HEK293 (cell line): ENCODE measurements at regions not wholly inside any gene's neighbourhood (a gene's known extent, or its start where the extent isn't known, plus 50 kb on each side); places are given as distances from the start of the nearest gene placed in this dataset.

ENCODE experiments used
- BCL11B ChIP-seq: fragments of 450-650 bp; formaldehyde crosslinking; IDR thresholded peaks from 2 replicates; pipeline ENCODE4 v1.5.1; 2016; ENCODE audit warnings: low read depth, missing biosample characterization, missing genetic modification characterization
- FEZF1 ChIP-seq: fragments of 450-650 bp; formaldehyde crosslinking; IDR thresholded peaks from 2 replicates; pipeline ENCODE4 v1.5.1; 2016; ENCODE audit warnings: missing biosample characterization, missing genetic modification characterization
- GLIS2 ChIP-seq: fragments of 450-650 bp; formaldehyde crosslinking; IDR thresholded peaks from 2 replicates; pipeline ENCODE4 v1.5.1; 2016; ENCODE audit warnings: missing biosample characterization, missing genetic modification characterization
- KLF7 ChIP-seq: fragments of 450-650 bp; formaldehyde crosslinking; IDR thresholded peaks from 2 replicates; pipeline ENCODE4 v1.5.1; 2016; ENCODE audit warnings: missing biosample characterization, missing genetic modification characterization, borderline replicate concordance
- KLF8 ChIP-seq: fragments of 450-650 bp; formaldehyde crosslinking; IDR thresholded peaks from 2 replicates; pipeline ENCODE4 v1.5.1; 2016; ENCODE audit warnings: missing biosample characterization, missing genetic modification characterization
- KLF9 ChIP-seq: fragments of 450-650 bp; formaldehyde crosslinking; IDR thresholded peaks from 2 replicates; pipeline ENCODE4 v1.5.1; 2016; ENCODE audit warnings: missing biosample characterization, missing genetic modification characterization, low read depth
- MYNN ChIP-seq: fragments of 450-650 bp; formaldehyde crosslinking; IDR thresholded peaks from 2 replicates; pipeline ENCODE4 v1.5.1; 2016; ENCODE audit warnings: missing biosample characterization, missing genetic modification characterization, borderline replicate concordance
- OSR2 ChIP-seq: fragments of 450-650 bp; formaldehyde crosslinking; IDR thresholded peaks from 2 replicates; pipeline ENCODE4 v1.5.1; 2016; ENCODE audit warnings: missing biosample characterization, missing genetic modification characterization
- SP7 ChIP-seq: fragments of 450-650 bp; formaldehyde crosslinking; IDR thresholded peaks from 2 replicates; pipeline ENCODE4 v1.5.1; 2016; ENCODE audit warnings: missing biosample characterization, missing genetic modification characterization
- TRIM28 ChIP-seq: IDR thresholded peaks from 2 replicates; pipeline ENCODE4 v1.6.1; 2011; ENCODE audit warnings: low read length, control low read depth, borderline replicate concordance
- ZBTB1 ChIP-seq: fragments of 450-650 bp; formaldehyde crosslinking; IDR thresholded peaks from 2 replicates; pipeline ENCODE4 v1.5.1; 2016; ENCODE audit warnings: missing biosample characterization, missing genetic modification characterization
- ZBTB17 ChIP-seq: fragments of 450-650 bp; formaldehyde crosslinking; IDR thresholded peaks from 2 replicates; pipeline ENCODE4 v1.5.1; 2016; ENCODE audit warnings: missing biosample characterization, missing genetic modification characterization
- ZBTB8A ChIP-seq: fragments of 450-650 bp; formaldehyde crosslinking; IDR thresholded peaks from 2 replicates; pipeline ENCODE4 v1.5.1; 2016; ENCODE audit warnings: missing biosample characterization, missing genetic modification characterization
- ZNF292 ChIP-seq: fragments of 450-650 bp; formaldehyde crosslinking; IDR thresholded peaks from 2 replicates; pipeline ENCODE4 v1.5.1; 2016; ENCODE audit warnings: low read depth, missing biosample characterization, missing genetic modification characterization, borderline replicate concordance
- ZNF311 ChIP-seq: fragments of 450-650 bp; formaldehyde crosslinking; IDR thresholded peaks from 2 replicates; pipeline ENCODE4 v1.5.1; 2017; ENCODE audit warnings: missing biosample characterization, missing genetic modification characterization, borderline replicate concordance
- ZNF394 ChIP-seq: fragments of 450-650 bp; formaldehyde crosslinking; IDR thresholded peaks from 2 replicates; pipeline ENCODE4 v1.5.1; 2016; ENCODE audit warnings: missing biosample characterization, missing genetic modification characterization, mild to moderate bottlenecking, moderate library complexity, borderline replicate concordance
- ZNF544 ChIP-seq: fragments of 450-650 bp; formaldehyde crosslinking; IDR thresholded peaks from 2 replicates; pipeline ENCODE4 v1.5.0; 2017; ENCODE audit warnings: missing biosample characterization, missing genetic modification characterization
- ZNF549 ChIP-seq: fragments of 450-650 bp; IDR thresholded peaks from 2 replicates; pipeline ENCODE4 v1.5.1; 2018; ENCODE audit warnings: missing biosample characterization, missing genetic modification characterization, mild to moderate bottlenecking, inconsistent platforms, moderate library complexity
- ZNF629 ChIP-seq: fragments of 450-650 bp; formaldehyde crosslinking; IDR thresholded peaks from 2 replicates; pipeline ENCODE4 v1.5.1; 2017; ENCODE audit warnings: missing biosample characterization, missing genetic modification characterization
- ZNF664 ChIP-seq: fragments of 450-650 bp; formaldehyde crosslinking; IDR thresholded peaks from 2 replicates; pipeline ENCODE4 v1.5.1; 2016; ENCODE audit warnings: missing biosample characterization, missing genetic modification characterization
- ZNF677 ChIP-seq: fragments of 450-650 bp; IDR thresholded peaks from 2 replicates; pipeline ENCODE4 v1.5.0; 2018; ENCODE audit warnings: missing biosample characterization, mild to moderate bottlenecking, missing genetic modification characterization, moderate library complexity
- ZNF76 ChIP-seq: fragments of 450-650 bp; formaldehyde crosslinking; IDR thresholded peaks from 2 replicates; pipeline ENCODE4; 2016; ENCODE audit warnings: low read depth, missing biosample characterization, missing genetic modification characterization, borderline replicate concordance
- ZNF791 ChIP-seq: fragments of 450-650 bp; formaldehyde crosslinking; IDR thresholded peaks from 2 replicates; pipeline ENCODE4 v1.5.1; 2016; ENCODE audit warnings: missing biosample characterization, missing genetic modification characterization
- ZNF843 ChIP-seq: fragments of 450-650 bp; formaldehyde crosslinking; IDR thresholded peaks from 2 replicates; pipeline ENCODE4 v1.5.1; 2016; ENCODE audit warnings: missing biosample characterization, missing genetic modification characterization
- TF ChIP-seq, protein P1 (sequence below): fragments of 450-650 bp; formaldehyde crosslinking; IDR thresholded peaks from 2 replicates; pipeline ENCODE4 v1.5.1; 2016; ENCODE audit warnings: missing biosample characterization, missing genetic modification characterization
- TF ChIP-seq, protein P2 (sequence below): fragments of 450-650 bp; formaldehyde crosslinking; IDR thresholded peaks from 2 replicates; pipeline ENCODE4 v1.5.1; 2016; ENCODE audit warnings: missing biosample characterization, missing genetic modification characterization
- TF ChIP-seq, protein P3 (sequence below): fragments of 450-650 bp; formaldehyde crosslinking; IDR thresholded peaks from 2 replicates; pipeline ENCODE4 v1.5.1; 2016; ENCODE audit warnings: missing biosample characterization, missing genetic modification characterization
- TF ChIP-seq, protein P4 (sequence below): fragments of 450-650 bp; formaldehyde crosslinking; conservative IDR thresholded peaks from 2 replicates; pipeline ENCODE4 v1.5.1; 2016; ENCODE audit warnings: low read depth, missing biosample characterization, missing genetic modification characterization

DNA sequence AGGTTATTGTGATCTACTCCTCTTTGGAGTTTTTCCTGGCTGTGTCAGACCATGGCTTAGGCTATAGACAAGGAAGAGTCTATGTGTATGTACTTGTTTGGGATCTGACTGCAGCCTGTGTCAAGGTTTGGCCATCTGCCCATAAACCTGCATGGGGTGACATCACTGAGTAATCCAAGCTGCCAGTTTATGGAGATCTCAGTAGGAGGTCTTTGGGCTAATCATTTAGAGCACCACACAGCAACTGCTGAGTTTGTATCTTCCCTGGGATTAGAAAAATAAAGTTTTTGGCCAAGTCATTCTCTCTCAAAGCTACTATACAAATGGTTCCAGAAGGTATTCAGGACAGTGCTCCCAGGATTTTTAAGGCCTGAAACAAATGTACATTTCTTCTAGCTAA, 65.5 kb upstream of the HSPB3 start (continued):
- TF ChIP-seq, protein P1, sequence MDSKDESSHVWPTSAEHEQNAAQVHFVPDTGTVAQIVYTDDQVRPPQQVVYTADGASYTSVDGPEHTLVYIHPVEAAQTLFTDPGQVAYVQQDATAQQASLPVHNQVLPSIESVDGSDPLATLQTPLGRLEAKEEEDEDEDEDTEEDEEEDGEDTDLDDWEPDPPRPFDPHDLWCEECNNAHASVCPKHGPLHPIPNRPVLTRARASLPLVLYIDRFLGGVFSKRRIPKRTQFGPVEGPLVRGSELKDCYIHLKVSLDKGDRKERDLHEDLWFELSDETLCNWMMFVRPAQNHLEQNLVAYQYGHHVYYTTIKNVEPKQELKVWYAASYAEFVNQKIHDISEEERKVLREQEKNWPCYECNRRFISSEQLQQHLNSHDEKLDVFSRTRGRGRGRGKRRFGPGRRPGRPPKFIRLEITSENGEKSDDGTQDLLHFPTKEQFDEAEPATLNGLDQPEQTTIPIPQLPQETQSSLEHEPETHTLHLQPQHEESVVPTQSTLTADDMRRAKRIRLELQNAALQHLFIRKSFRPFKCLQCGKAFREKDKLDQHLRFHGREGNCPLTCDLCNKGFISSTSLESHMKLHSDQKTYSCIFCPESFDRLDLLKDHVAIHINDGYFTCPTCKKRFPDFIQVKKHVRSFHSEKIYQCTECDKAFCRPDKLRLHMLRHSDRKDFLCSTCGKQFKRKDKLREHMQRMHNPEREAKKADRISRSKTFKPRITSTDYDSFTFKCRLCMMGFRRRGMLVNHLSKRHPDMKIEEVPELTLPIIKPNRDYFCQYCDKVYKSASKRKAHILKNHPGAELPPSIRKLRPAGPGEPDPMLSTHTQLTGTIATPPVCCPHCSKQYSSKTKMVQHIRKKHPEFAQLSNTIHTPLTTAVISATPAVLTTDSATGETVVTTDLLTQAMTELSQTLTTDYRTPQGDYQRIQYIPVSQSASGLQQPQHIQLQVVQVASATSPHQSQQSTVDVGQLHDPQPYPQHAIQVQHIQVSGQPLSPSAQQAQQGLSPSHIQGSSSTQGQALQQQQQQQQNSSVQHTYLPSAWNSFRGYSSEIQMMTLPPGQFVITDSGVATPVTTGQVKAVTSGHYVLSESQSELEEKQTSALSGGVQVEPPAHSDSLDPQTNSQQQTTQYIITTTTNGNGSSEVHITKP (tag by site-specific recombination) = peak; percentile 79
- TF ChIP-seq ZNF76 (tag by site-specific recombination) (no peak), ZNF394 (tag by site-specific recombination) (peak; percentile 85), ZBTB8A (tag by site-specific recombination) (0 out of 2 replicates have a peak, but pooled peaks have one; percentile 47), KLF8 (tag by site-specific recombination) (peak; percentile 86), GLIS2 (tag by site-specific recombination) (no peak), OSR2 (peak; percentile 80; the same call in 1 of the 2 replicates), ZNF629 (peak; percentile 92), BCL11B (tag by site-specific recombination) (peak; percentile 84; the same call in 1 of the 2 replicates), ZNF549 (tag by site-specific recombination) (no peak), KLF9 (tag by site-specific recombination) (no peak), ZNF544 (tag by site-specific recombination) (no peak), ZNF843 (tag by site-specific recombination) (peak; percentile 95), SP7 (tag by site-specific recombination) (peak; percentile 94), ZBTB1 (tag by site-specific recombination) (no peak), ZNF791 (tag by site-specific recombination) (no peak), ZNF311 (tag by site-specific recombination) (no peak), ZNF292 (no peak), ZNF664 (tag by site-specific recombination) (no peak), ZBTB17 (tag by site-specific recombination) (peak; percentile 84), MYNN (tag by site-specific recombination) (no peak), FEZF1 (tag by site-specific recombination) (peak; percentile 92), ZNF677 (tag by site-specific recombination) (no peak), TRIM28 (peak; percentile 83), KLF7 (tag by site-specific recombination) (no peak)
- TF ChIP-seq, protein P2, sequence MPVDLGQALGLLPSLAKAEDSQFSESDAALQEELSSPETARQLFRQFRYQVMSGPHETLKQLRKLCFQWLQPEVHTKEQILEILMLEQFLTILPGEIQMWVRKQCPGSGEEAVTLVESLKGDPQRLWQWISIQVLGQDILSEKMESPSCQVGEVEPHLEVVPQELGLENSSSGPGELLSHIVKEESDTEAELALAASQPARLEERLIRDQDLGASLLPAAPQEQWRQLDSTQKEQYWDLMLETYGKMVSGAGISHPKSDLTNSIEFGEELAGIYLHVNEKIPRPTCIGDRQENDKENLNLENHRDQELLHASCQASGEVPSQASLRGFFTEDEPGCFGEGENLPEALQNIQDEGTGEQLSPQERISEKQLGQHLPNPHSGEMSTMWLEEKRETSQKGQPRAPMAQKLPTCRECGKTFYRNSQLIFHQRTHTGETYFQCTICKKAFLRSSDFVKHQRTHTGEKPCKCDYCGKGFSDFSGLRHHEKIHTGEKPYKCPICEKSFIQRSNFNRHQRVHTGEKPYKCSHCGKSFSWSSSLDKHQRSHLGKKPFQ = 0 out of 2 replicates have a peak, but pooled peaks have one; percentile 58
- TF ChIP-seq, protein P3, sequence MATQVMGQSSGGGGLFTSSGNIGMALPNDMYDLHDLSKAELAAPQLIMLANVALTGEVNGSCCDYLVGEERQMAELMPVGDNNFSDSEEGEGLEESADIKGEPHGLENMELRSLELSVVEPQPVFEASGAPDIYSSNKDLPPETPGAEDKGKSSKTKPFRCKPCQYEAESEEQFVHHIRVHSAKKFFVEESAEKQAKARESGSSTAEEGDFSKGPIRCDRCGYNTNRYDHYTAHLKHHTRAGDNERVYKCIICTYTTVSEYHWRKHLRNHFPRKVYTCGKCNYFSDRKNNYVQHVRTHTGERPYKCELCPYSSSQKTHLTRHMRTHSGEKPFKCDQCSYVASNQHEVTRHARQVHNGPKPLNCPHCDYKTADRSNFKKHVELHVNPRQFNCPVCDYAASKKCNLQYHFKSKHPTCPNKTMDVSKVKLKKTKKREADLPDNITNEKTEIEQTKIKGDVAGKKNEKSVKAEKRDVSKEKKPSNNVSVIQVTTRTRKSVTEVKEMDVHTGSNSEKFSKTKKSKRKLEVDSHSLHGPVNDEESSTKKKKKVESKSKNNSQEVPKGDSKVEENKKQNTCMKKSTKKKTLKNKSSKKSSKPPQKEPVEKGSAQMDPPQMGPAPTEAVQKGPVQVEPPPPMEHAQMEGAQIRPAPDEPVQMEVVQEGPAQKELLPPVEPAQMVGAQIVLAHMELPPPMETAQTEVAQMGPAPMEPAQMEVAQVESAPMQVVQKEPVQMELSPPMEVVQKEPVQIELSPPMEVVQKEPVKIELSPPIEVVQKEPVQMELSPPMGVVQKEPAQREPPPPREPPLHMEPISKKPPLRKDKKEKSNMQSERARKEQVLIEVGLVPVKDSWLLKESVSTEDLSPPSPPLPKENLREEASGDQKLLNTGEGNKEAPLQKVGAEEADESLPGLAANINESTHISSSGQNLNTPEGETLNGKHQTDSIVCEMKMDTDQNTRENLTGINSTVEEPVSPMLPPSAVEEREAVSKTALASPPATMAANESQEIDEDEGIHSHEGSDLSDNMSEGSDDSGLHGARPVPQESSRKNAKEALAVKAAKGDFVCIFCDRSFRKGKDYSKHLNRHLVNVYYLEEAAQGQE (tag by site-specific recombination) = no peak
- TF ChIP-seq, protein P4, sequence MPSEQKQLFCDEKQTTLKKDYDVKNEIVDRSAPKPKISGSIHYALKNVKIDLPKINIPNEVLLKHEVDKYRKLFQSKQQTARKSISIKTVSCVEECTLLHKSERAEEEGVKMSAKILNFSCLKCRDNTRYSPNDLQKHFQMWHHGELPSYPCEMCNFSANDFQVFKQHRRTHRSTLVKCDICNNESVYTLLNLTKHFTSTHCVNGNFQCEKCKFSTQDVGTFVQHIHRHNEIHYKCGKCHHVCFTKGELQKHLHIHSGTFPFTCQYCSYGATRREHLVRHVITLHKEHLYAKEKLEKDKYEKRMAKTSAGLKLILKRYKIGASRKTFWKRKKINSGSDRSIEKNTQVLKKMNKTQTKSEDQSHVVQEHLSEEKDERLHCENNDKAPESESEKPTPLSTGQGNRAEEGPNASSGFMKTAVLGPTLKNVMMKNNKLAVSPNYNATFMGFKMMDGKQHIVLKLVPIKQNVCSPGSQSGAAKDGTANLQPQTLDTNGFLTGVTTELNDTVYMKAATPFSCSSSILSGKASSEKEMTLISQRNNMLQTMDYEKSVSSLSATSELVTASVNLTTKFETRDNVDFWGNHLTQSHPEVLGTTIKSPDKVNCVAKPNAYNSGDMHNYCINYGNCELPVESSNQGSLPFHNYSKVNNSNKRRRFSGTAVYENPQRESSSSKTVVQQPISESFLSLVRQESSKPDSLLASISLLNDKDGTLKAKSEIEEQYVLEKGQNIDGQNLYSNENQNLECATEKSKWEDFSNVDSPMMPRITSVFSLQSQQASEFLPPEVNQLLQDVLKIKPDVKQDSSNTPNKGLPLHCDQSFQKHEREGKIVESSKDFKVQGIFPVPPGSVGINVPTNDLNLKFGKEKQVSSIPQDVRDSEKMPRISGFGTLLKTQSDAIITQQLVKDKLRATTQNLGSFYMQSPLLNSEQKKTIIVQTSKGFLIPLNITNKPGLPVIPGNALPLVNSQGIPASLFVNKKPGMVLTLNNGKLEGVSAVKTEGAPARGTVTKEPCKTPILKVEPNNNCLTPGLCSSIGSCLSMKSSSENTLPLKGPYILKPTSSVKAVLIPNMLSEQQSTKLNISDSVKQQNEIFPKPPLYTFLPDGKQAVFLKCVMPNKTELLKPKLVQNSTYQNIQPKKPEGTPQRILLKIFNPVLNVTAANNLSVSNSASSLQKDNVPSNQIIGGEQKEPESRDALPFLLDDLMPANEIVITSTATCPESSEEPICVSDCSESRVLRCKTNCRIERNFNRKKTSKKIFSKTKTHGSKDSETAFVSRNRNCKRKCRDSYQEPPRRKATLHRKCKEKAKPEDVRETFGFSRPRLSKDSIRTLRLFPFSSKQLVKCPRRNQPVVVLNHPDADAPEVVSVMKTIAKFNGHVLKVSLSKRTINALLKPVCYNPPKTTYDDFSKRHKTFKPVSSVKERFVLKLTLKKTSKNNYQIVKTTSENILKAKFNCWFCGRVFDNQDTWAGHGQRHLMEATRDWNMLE (tag by site-specific recombination) = peak; percentile 50; the same call in 1 of the 2 replicates
